ENCODE measurements at regions not wholly inside any gene's neighbourhood (a gene's known extent, or its start where the extent isn't known, plus 50 kb on each side); places are given as distances from the start of the nearest gene placed in this dataset.

- TF ChIP-seq CTCF (IDR thresholded peaks at IDR 0.05): no peak
- no peak for TF ChIP-seq EP300 (IDR thresholded peaks at IDR 0.05)
Observed at GRCh38 chr13:57799624-57800023, 168.1 kb downstream of the PCDH17 start.

All from sigmoid colon (tissue), 4 donors.